ENCODE measurements at regions not wholly inside any gene's neighbourhood (a gene's known extent, or its start where the extent isn't known, plus 50 kb on each side); places are given as distances from the start of the nearest gene placed in this dataset.

DNA sequence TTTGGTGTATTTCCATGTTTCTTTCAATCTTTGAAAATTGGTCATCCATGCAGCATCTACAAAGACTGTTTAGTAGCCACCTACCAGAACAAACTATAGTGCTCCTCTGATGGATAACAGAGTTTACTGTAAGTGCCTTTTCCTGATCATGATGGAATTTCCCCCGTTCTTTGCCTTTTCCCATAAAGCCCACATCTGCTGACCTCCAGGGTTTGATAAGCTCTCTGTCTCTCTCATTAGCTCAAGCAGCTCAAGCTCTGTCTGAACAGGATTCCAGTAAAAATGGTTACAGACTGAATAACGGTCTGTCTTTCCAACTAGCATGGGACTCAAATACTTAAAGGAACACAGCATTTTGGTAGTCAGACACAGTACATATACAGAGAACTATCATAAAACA lies 308.4 kb upstream of the SORL1-AS1 start:
- Histone ChIP-seq H3K4me1 (ENCODE audit: control insufficient read depth, extremely low read depth, insufficient read depth, low read length) (peaks cover 3% of the 10 kb centered on the region), H3K79me2 (ENCODE audit: control insufficient read depth, insufficient read depth, low read length) (no peaks in the 10 kb centered on the region), H2AFZ (ENCODE audit: control insufficient read depth, low read length) (no peak overlapping the region), H4K20me1 (ENCODE audit: control insufficient read depth, extremely low read depth, insufficient read depth, low read length) (no peaks in the 10 kb centered on the region), H3K9me1 (ENCODE audit: control insufficient read depth, extremely low read depth, insufficient read depth, low read length) (no peaks in the 10 kb centered on the region), H3K9me3 (ENCODE audit: control insufficient read depth, low read depth, low read length) (no peaks in the 10 kb centered on the region), H3K36me3 (ENCODE audit: control insufficient read depth in 2 of 2, extremely low read depth in 1 of 2, insufficient read depth in 2 of 2, low read length in 2 of 2) (no peaks in the 10 kb centered on the region), H3K27ac (ENCODE audit: control insufficient read depth, insufficient read depth, low read length) (no peak overlapping the region), H3K4me3 (ENCODE audit: control insufficient read depth in 2 of 3, extremely low read depth in 1 of 3, insufficient read depth in 2 of 3, low read depth in 1 of 3, low read length in 3 of 3) (no peak overlapping the region), H3K9ac (ENCODE audit: control insufficient read depth, extremely low read depth, insufficient read depth, low read length) (no peak overlapping the region), H3K4me2 (ENCODE audit: control insufficient read depth, extremely low read depth, insufficient read depth, low read depth, low read length) (no peak overlapping the region), H3K27me3 (ENCODE audit: control insufficient read depth, extremely low read depth, insufficient read depth, low read length) (peaks cover 12% of the 10 kb centered on the region)
- FAIRE-seq (no peak), DNase-seq (ENCODE audit: low read depth, low spot score) (no peak)
- dilution Hi-C loops (cut with MboI; ENCODE audit: extremely low pct_ligation_motif_present, low sequenced_read_pairs), result no loop called here
- TF ChIP-seq, protein P1, sequence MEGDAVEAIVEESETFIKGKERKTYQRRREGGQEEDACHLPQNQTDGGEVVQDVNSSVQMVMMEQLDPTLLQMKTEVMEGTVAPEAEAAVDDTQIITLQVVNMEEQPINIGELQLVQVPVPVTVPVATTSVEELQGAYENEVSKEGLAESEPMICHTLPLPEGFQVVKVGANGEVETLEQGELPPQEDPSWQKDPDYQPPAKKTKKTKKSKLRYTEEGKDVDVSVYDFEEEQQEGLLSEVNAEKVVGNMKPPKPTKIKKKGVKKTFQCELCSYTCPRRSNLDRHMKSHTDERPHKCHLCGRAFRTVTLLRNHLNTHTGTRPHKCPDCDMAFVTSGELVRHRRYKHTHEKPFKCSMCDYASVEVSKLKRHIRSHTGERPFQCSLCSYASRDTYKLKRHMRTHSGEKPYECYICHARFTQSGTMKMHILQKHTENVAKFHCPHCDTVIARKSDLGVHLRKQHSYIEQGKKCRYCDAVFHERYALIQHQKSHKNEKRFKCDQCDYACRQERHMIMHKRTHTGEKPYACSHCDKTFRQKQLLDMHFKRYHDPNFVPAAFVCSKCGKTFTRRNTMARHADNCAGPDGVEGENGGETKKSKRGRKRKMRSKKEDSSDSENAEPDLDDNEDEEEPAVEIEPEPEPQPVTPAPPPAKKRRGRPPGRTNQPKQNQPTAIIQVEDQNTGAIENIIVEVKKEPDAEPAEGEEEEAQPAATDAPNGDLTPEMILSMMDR (optimal IDR thresholded peaks at IDR 0.05 in 1 of 3, IDR thresholded peaks at IDR 0.05 in 1 of 3, conservative IDR thresholded peaks at IDR 0.05 in 1 of 3; ENCODE audit: extremely low read depth in 1 of 3, insufficient read depth in 2 of 3, low read length in 3 of 3), result no peak
- TF ChIP-seq EZH2 (IDR thresholded peaks at IDR 0.05; ENCODE audit: low read length), result no peak

DNA sequence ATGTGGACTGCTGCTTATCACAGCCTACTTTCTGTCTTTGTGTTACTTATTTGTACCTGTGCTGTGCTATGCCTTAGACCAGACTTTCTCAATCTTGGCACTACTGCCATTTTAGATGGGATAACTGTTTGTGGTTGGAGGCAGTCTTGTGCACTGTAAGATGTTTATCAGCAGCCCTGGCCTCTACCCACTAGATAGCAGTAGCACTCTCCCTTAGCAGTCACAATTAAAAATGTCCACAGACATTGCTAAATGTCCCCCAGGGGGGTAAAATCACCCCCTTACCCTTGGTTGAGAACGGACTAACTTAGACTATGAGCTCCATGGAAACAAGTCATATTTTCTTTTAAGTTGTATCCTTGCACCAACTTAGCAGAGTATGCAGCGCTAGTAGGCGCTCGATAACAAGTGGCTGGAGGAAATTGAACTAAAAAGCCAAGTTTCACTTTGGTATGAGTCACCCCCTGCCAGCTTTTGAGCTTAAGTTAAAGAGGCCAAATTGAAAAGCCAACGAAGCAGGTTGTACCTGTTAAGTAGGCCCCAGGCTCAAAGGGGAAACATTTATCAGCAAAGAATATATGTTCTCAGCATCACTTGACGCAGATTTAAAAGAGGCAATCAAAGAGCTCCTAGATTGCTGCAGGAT lies 304.8 kb upstream of the SORL1-AS1 start:
- Histone ChIP-seq H3K9ac (ENCODE audit: control insufficient read depth, extremely low read depth, insufficient read depth, low read length) (no peak overlapping the region), H2AFZ (ENCODE audit: control insufficient read depth, low read length) (no peak overlapping the region), H3K36me3 (ENCODE audit: control insufficient read depth in 2 of 2, extremely low read depth in 1 of 2, insufficient read depth in 2 of 2, low read length in 2 of 2) (no peaks in the 10 kb centered on the region), H4K20me1 (ENCODE audit: control insufficient read depth, extremely low read depth, insufficient read depth, low read length) (no peaks in the 10 kb centered on the region), H3K4me3 (ENCODE audit: control insufficient read depth in 2 of 3, extremely low read depth in 1 of 3, insufficient read depth in 2 of 3, low read depth in 1 of 3, low read length in 3 of 3) (no peak overlapping the region), H3K27ac (ENCODE audit: control insufficient read depth, insufficient read depth, low read length) (no peak overlapping the region), H3K27me3 (ENCODE audit: control insufficient read depth, extremely low read depth, insufficient read depth, low read length) (peaks cover 3% of the 10 kb centered on the region), H3K4me1 (ENCODE audit: control insufficient read depth, extremely low read depth, insufficient read depth, low read length) (peaks cover under 1% of the 10 kb centered on the region), H3K4me2 (ENCODE audit: control insufficient read depth, extremely low read depth, insufficient read depth, low read depth, low read length) (no peak overlapping the region), H3K9me1 (ENCODE audit: control insufficient read depth, extremely low read depth, insufficient read depth, low read length) (no peaks in the 10 kb centered on the region), H3K79me2 (ENCODE audit: control insufficient read depth, insufficient read depth, low read length) (no peaks in the 10 kb centered on the region), H3K9me3 (ENCODE audit: control insufficient read depth, low read depth, low read length) (no peaks in the 10 kb centered on the region)
- dilution Hi-C loops (cut with MboI; ENCODE audit: extremely low pct_ligation_motif_present, low sequenced_read_pairs), result no loop called here
- no peak for TF ChIP-seq EZH2 (IDR thresholded peaks at IDR 0.05; ENCODE audit: low read length)
- TF ChIP-seq, protein P1 (optimal IDR thresholded peaks at IDR 0.05 in 1 of 3, IDR thresholded peaks at IDR 0.05 in 1 of 3, conservative IDR thresholded peaks at IDR 0.05 in 1 of 3; ENCODE audit: extremely low read depth in 1 of 3, insufficient read depth in 2 of 3, low read length in 3 of 3), result peak in 2 of 3 experiments; percentile 7 to 37
- DNase-seq (ENCODE audit: low read depth, low spot score), result no peak
- no peak for FAIRE-seq

Measured in keratinocyte (primary cell).